ENCODE measurements at regions not wholly inside any gene's neighbourhood (a gene's known extent, or its start where the extent isn't known, plus 50 kb on each side); places are given as distances from the start of the nearest gene placed in this dataset.

- no peak for TF ChIP-seq CTCF (IDR thresholded peaks at IDR 0.05)
- no peak for TF ChIP-seq POLR2A (IDR thresholded peaks at IDR 0.05)
Observed at GRCh38 chr7:13748998-13749397, 240.5 kb downstream of the ETV1 start.
